Transverse colon (tissue), 4 donors: ENCODE measurements at regions not wholly inside any gene's neighbourhood (a gene's known extent, or its start where the extent isn't known, plus 50 kb on each side); places are given as distances from the start of the nearest gene placed in this dataset.

Experiments
- DNase-seq: peaks from one replicate; pipeline ENCODE4 v3.0.0-alpha.2; 2019
- H3K27ac ChIP-seq, 4 donors: fragments of 200-600 bp; sonication (generic); 2 replicates each; pipeline ENCODE4 v1.5.1; 2016 to 2018; ENCODE audit warnings: inconsistent platforms in 4 of 4
- H3K27me3 ChIP-seq: fragments of 200-600 bp; sonication (generic); 2 replicates; pipeline ENCODE4 v1.5.1; 2017; ENCODE audit warnings: inconsistent platforms
- H3K36me3 ChIP-seq, 4 donors: fragments of 200-600 bp; sonication (generic); 2 replicates each; pipeline ENCODE4 v1.5.1; 2017 to 2019; ENCODE audit warnings: inconsistent platforms in 4 of 4
- H3K4me1 ChIP-seq, 4 donors: fragments of 200-600 bp; sonication (generic); 2 replicates each; pipeline ENCODE4 v1.5.1; 2017 to 2020; ENCODE audit warnings: inconsistent platforms in 4 of 4
- H3K4me3 ChIP-seq, 4 donors: fragments of 200-600 bp; sonication (generic); 1 replicate in 1 of 4; 2 replicates in 3 of 4; pipeline versions ENCODE4 v1.5.1 to v1.6.1; 2017 to 2019; ENCODE audit warnings: inconsistent platforms in 4 of 4
- H3K9me3 ChIP-seq, 2 donors: fragments of 200-600 bp; sonication (generic); 2 replicates each; pipeline ENCODE4 v1.5.1; 2017 to 2019; ENCODE audit warnings: inconsistent platforms in 2 of 2
- EP300 ChIP-seq: sonication (generic); formaldehyde crosslinking; IDR thresholded peaks from one replicate; pipeline ENCODE4 v1.6.1; 2017; ENCODE audit warnings: antibody characterized with exemption, low read depth
- POLR2A ChIP-seq: fragments of 450-650 bp; IDR thresholded peaks from one replicate; pipeline ENCODE4 v1.6.1; 2016; ENCODE audit warnings: antibody characterized with exemption, mild to moderate bottlenecking, moderate library complexity
- POLR2AphosphoS5 ChIP-seq, 3 donors: sonication (generic); formaldehyde crosslinking; IDR thresholded peaks; one replicate each; pipeline ENCODE4 v1.6.1; 2016; ENCODE audit warnings: antibody characterized with exemption in 3 of 3
- WGBS, 2 donors: methylation state at CpG; one replicate each; pipeline ENCODE4 v1.1.5; 2018; ENCODE audit warnings: low coverage in 1 of 2; 5-methylcytosine and 5-hydroxymethylcytosine counted together
- in situ Hi-C, 4 donors: fragments of 200-750 bp; cut with MboI; loops; one replicate each; pipeline versions ENCODE4 v1.15.0 to v1.15.1; 2017; ENCODE audit warnings: low sequenced_read_pairs in 3 of 4, low pct_ligation_motif_present in 1 of 4, low pct_unique_long_range_greater_than_20kb in 1 of 4
- intact Hi-C: fragments of 100-400 bp; cut with DNase I; formaldehyde crosslinking; loops from one replicate; pipeline ENCODE4 v1.15.1; 2023; ENCODE audit warnings: low total_unique reads
- TF ChIP-seq, protein P1 (sequence below), 5 experiments: fragments of 200-600 bp in 3 of 5; fragments of 450-650 bp in 2 of 5; sonication (generic) in 3 of 5; IDR thresholded peaks; 1 replicate in 2 of 5; 2 replicates in 3 of 5; pipeline ENCODE4 v1.5.1; 2016 to 2017; ENCODE audit warnings: antibody characterized with exemption in 5 of 5, inconsistent platforms in 3 of 5, mild to moderate bottlenecking in 2 of 5, moderate library complexity in 1 of 5

DNA sequence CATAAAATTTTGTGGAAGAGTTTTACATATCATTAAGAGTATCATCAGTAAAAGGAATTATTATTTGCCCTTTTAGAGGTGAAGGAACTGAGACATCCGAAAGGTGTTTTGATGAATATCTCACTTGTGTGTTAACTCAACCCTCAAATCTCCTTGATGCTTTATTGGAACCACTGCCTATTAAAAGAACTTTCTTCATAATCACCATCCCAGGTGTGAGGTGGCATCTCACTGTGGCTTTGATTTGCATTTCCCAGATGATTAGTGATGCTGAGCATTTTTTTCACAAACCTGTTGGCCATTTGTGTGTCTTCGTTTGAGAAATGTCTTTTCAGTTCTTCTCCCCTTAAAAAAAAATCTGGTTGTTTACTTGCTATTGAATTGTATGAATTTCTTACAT, 134.0 kb upstream of the SYN3 start:
- intact Hi-C loops (no loop called here), in situ Hi-C loops (no loop called here)
- 61 to 69% methylated on average over 2 of the region's 2 CpGs for WGBS, 2 donors
- Histone ChIP-seq H3K9me3 (no peaks in the 10 kb centered on the region), H3K27me3 (peaks cover 5% of the 10 kb centered on the region), H3K27ac (no peak overlapping the region), H3K4me1 (no peaks in the 10 kb centered on the region), H3K4me3 (no peak overlapping the region), H3K36me3 (no peaks in the 10 kb centered on the region)
- no peak for DNase-seq
- TF ChIP-seq POLR2AphosphoS5 (IDR thresholded peaks at IDR 0.05) (no peak), EP300 (no peak), POLR2A (no peak)
- TF ChIP-seq, protein P1, sequence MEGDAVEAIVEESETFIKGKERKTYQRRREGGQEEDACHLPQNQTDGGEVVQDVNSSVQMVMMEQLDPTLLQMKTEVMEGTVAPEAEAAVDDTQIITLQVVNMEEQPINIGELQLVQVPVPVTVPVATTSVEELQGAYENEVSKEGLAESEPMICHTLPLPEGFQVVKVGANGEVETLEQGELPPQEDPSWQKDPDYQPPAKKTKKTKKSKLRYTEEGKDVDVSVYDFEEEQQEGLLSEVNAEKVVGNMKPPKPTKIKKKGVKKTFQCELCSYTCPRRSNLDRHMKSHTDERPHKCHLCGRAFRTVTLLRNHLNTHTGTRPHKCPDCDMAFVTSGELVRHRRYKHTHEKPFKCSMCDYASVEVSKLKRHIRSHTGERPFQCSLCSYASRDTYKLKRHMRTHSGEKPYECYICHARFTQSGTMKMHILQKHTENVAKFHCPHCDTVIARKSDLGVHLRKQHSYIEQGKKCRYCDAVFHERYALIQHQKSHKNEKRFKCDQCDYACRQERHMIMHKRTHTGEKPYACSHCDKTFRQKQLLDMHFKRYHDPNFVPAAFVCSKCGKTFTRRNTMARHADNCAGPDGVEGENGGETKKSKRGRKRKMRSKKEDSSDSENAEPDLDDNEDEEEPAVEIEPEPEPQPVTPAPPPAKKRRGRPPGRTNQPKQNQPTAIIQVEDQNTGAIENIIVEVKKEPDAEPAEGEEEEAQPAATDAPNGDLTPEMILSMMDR (IDR thresholded peaks at IDR 0.05): no peak

DNA sequence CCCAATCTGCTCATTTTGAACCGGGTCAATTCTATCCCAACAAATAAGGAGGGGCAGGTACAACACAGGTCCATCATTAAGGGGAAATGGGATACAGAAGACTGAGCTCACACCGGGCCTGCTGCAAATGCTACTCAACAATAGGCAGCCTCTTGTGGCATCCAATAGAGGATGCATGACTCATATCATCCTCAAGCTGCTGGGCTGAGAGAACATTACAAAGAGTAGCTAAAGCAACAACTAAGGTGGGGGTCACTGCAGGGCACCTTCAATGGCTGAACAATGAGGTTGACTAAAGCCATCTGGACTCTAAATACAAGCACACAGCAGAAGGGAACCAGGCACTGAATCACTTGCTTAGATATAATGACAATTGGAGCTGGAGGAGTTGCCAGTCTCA, 130.1 kb upstream of the SYN3 start:
- Histone ChIP-seq H3K27ac (no peak overlapping the region), H3K9me3 (no peaks in the 10 kb centered on the region), H3K4me3 (no peak overlapping the region), H3K27me3 (no peaks in the 10 kb centered on the region), H3K4me1 (no peaks in the 10 kb centered on the region), H3K36me3 (no peaks in the 10 kb centered on the region)
- 71% methylated on average over 2 of the region's 2 CpGs; no CpG with 5 or more reads in 1 of the 2 donors for WGBS, 2 donors
- intact Hi-C loops (no loop called here), in situ Hi-C loops (no loop called here)
- no peak for TF ChIP-seq EP300
- TF ChIP-seq POLR2A: no peak
- TF ChIP-seq, protein P1 (IDR thresholded peaks at IDR 0.05): no peak
- TF ChIP-seq POLR2AphosphoS5 (IDR thresholded peaks at IDR 0.05): no peak
- no peak for DNase-seq

DNA sequence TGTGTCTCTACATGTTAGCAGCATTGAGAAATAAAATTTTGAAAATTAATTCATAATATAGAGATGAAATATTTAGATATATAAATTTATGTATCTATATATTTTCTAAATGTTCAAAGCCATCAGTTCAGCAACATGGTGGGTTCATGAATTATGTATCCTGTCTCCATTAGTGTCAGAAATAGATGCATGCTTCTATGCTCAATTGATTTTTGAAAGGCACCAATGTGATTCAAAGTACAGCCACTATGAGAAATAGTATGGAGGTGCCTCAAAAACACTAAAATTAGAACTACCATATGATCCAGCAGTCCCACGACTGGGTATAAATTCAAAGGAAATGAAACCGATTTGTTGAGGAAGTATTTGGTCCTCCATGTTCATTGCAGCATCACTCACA, 128.6 kb upstream of the SYN3 start:
- intact Hi-C loops (no loop called here), in situ Hi-C loops (no loop called here)
- TF ChIP-seq, protein P1 (IDR thresholded peaks at IDR 0.05): no peak
- TF ChIP-seq POLR2A (no peak), EP300 (no peak), POLR2AphosphoS5 (IDR thresholded peaks at IDR 0.05) (no peak)
- no peaks in the 10 kb centered on the region for H3K36me3 ChIP-seq
- no peaks in the 10 kb centered on the region for H3K9me3 ChIP-seq
- no peak overlapping the region for H3K27ac ChIP-seq
- H3K27me3 ChIP-seq: no peaks in the 10 kb centered on the region
- no peaks in the 10 kb centered on the region for H3K4me1 ChIP-seq
- no peak for DNase-seq
- WGBS, 2 donors: 75 to 85% methylated on average over 2 of the region's 2 CpGs
- H3K4me3 ChIP-seq: no peak overlapping the region

DNA sequence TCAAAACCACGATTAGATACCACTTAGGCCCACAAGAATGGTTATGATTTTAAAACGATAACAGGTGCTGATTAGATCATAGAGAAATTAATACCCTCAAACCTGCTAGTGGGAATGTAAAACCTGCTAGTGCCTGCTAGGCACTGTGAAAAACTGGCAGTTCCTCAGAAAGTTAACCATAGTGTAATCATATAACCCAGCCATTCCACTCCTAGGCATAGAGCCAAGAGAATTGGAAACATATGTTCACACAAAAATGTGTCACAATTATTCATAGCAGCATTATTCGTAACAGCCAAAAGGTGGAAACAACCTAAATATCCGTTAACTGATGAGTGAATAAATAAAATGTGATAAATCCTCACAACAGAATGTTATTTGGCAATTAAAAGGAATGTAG, 122.2 kb upstream of the SYN3 start:
- Histone ChIP-seq H3K4me3 (no peak overlapping the region), H3K9me3 (no peaks in the 10 kb centered on the region), H3K36me3 (no peaks in the 10 kb centered on the region), H3K27me3 (no peaks in the 10 kb centered on the region), H3K4me1 (no peaks in the 10 kb centered on the region), H3K27ac (no peak overlapping the region)
- TF ChIP-seq, protein P1 (IDR thresholded peaks at IDR 0.05): no peak
- TF ChIP-seq POLR2AphosphoS5 (IDR thresholded peaks at IDR 0.05) (no peak), POLR2A (no peak), EP300 (no peak)
- WGBS, 2 donors: 72 to 85% methylated on average over 3 to 4 of the region's 4 CpGs
- intact Hi-C loops (no loop called here), in situ Hi-C loops (no loop called here)
- DNase-seq: no peak
